Muscle layer of colon (tissue), 2 donors: ENCODE measurements at regions not wholly inside any gene's neighbourhood (a gene's known extent, or its start where the extent isn't known, plus 50 kb on each side); places are given as distances from the start of the nearest gene placed in this dataset.

Source experiments
- H3K27ac ChIP-seq: one replicate; pipeline ENCODE4 v1.7.0; 2013; ENCODE audit warnings: low read depth, mild to moderate bottlenecking, low read length, moderate library complexity
- H3K27me3 ChIP-seq, 2 donors: one replicate each; pipeline ENCODE4 v1.7.0; 2013; ENCODE audit warnings: low read length in 2 of 2, mild to moderate bottlenecking in 2 of 2; ENCODE audit not compliant: insufficient read depth in 2 of 2, control insufficient read depth in 1 of 2
- H3K36me3 ChIP-seq: one replicate; pipeline ENCODE4 v1.7.0; 2013; ENCODE audit warnings: mild to moderate bottlenecking, low read length; ENCODE audit not compliant: insufficient read depth
- H3K4me1 ChIP-seq: one replicate; pipeline ENCODE4 v1.7.0; 2013; ENCODE audit warnings: mild to moderate bottlenecking, low read length; ENCODE audit not compliant: insufficient read depth
- H3K4me3 ChIP-seq, 2 donors: one replicate each; pipeline ENCODE4 v1.7.0; 2013; ENCODE audit warnings: low read length in 2 of 2, low read depth in 1 of 2, mild to moderate bottlenecking in 1 of 2, moderate library complexity in 1 of 2
- H3K9ac ChIP-seq: one replicate; pipeline ENCODE4 v1.7.0; 2013; ENCODE audit warnings: low read length
- H3K9me3 ChIP-seq: one replicate; pipeline ENCODE4 v1.7.0; 2013; ENCODE audit warnings: mild to moderate bottlenecking, low read length
- donor health status: abdominal sarcoma.
- donor health status: Adenocarcinoma of cecum.

DNA sequence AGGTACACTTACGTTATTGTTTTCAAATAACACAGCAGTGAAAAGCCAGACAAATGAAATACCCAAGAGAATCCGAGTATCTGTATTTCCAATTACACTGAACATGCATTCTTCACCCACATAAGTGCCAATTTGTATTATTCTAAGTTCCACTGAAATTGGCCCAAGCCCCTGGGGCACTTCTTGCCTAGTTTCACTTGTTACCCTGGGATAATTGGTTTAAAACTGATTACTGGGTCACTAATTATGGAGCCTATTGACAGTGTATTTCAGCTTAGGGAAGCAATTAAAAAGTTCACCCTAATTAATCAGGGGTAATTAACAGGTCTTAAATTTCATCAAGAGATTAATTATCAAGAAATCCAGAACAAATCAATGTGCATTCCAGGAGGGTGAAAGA, 60.5 kb upstream of the HS3ST2 start:
- Histone ChIP-seq H3K4me1 (no peaks in the 10 kb centered on the region), H3K4me3 (no peak overlapping the region), H3K27me3 (no peaks in the 10 kb centered on the region), H3K9ac (no peak overlapping the region), H3K9me3 (no peaks in the 10 kb centered on the region), H3K27ac (no peak overlapping the region), H3K36me3 (no peaks in the 10 kb centered on the region)

DNA sequence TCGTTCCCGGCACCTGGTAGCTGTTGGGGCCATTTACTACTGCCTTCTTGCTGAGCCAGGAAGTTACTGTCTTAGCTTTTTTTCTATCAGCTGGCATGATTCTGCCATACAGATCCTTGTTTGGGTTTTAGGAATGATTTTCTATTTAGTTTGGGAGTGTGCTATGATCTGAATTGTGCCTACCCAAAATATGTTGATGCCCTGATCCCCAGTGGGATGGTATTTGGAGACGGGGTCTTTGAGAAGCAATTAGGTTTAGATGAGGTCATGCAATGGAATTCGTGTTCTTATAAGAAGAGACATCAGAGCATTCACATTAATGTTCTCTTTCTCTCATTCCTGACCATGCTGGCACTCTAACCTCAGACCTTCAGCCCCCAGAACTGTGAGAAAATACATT, 59.4 kb upstream of the HS3ST2 start:
- Histone ChIP-seq H3K9me3 (no peaks in the 10 kb centered on the region), H3K9ac (no peak overlapping the region), H3K4me1 (no peaks in the 10 kb centered on the region), H3K27me3 (no peaks in the 10 kb centered on the region), H3K27ac (no peak overlapping the region), H3K4me3 (no peak overlapping the region), H3K36me3 (no peaks in the 10 kb centered on the region)

DNA sequence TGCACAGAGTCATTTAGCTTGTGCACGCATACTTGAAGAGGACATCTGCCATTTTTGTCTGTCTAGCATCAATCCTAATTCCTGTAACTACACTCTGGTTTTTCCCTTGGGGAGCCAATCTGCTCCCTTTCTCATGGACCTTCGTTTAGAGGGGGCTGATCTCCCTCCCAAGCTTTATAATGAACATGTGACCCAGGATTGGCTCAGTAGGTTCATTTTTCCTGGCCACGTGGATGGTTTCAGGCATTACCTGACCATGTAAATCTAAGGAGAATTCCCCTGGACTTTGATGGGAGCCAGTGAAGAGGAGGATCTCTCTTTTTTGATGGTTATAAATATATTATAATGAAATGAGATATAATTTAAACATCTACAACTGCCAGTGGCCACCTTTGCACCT, 56.8 kb upstream of the HS3ST2 start:
- no peak overlapping the region for H3K4me3 ChIP-seq
- H3K9me3 ChIP-seq: no peaks in the 10 kb centered on the region
- H3K27ac ChIP-seq: no peak overlapping the region
- H3K9ac ChIP-seq: no peak overlapping the region
- H3K4me1 ChIP-seq: no peaks in the 10 kb centered on the region
- no peaks in the 10 kb centered on the region for H3K36me3 ChIP-seq
- no peaks in the 10 kb centered on the region for H3K27me3 ChIP-seq

DNA sequence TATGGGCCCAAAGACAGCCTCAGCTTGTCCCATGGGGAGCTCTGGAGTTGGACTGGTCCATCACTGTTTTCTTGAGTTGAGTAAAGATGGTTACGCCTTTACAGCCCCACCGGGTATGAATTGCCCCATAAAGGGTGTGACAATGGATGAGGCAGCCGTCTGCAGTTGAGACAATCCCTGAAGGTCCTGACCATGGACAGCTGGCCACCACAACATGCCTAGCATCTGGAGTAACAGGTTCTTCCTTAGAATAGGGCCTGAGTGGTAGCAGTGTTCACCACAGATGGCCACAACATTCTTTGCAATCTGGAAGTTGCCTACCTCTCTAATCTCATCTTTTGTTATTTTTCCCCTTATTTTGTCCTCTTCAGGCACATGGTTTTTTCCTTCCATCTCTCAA, 51.5 kb upstream of the HS3ST2 start:
- Histone ChIP-seq H3K36me3 (no peaks in the 10 kb centered on the region), H3K9me3 (no peaks in the 10 kb centered on the region), H3K4me1 (peaks cover 35% of the 10 kb centered on the region), H3K27ac (no peak overlapping the region), H3K27me3 (no peaks in the 10 kb centered on the region), H3K4me3 (no peak overlapping the region), H3K9ac (no peak overlapping the region)

DNA sequence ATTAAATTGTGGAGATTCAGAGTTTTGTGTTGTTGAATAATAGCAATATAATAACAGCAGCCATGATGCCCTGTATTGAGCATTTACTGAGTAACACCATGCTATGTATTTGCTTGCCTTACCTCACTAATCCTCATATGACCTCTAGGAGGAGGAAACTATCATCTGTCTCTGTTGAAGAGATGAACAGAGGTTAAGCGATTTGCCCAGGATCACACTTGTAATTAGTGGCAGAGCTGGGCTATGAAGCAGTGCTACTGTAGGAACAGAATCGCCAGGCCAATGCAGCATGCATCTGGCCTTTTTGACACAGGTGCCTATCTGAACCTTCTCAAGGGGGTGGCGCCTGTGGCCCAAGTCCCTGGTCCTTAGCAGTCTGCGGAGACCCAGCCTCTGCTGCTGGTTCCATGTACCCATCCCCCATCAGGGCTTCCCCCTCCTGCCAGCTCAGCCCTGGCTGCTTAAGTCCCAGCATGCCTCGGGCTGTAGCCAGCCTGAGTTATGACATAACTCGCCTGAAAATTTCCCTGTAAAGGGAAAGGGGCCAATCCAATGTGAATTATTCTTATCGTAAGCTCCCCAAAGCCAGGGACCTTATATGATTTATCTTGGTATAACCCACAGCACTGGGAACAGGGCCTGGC, 50.4 kb upstream of the HS3ST2 start:
- Histone ChIP-seq H3K4me3 (no peak overlapping the region), H3K9me3 (no peaks in the 10 kb centered on the region), H3K27me3 (no peaks in the 10 kb centered on the region), H3K27ac (peak overlapping the region; percentile 74), H3K36me3 (no peaks in the 10 kb centered on the region), H3K9ac (no peak overlapping the region), H3K4me1 (peaks cover 35% of the 10 kb centered on the region)
